Gastroesophageal sphincter (tissue), 4 donors: ENCODE measurements at regions not wholly inside any gene's neighbourhood (a gene's known extent, or its start where the extent isn't known, plus 50 kb on each side); places are given as distances from the start of the nearest gene placed in this dataset.

Experiments used
- ATAC-seq: fragments of 150-250 bp; one replicate; pipeline ENCODE4 v1.9.1; 2016; ENCODE audit warnings: mild to moderate bottlenecking, moderate library complexity
- H3K27ac ChIP-seq, 4 donors: fragments of 200-600 bp; sonication (generic) in 3 of 4; 1 replicate in 3 of 4; 2 replicates in 1 of 4; pipeline ENCODE4 v1.5.1; 2016 to 2019
- H3K27me3 ChIP-seq: fragments of 200-600 bp; sonication (generic); one replicate; pipeline ENCODE4 v1.5.1; 2019
- H3K36me3 ChIP-seq, 2 donors: fragments of 200-600 bp; sonication (generic); one replicate each; pipeline ENCODE4 v1.5.1; 2019; ENCODE audit warnings: control low read depth in 1 of 2
- H3K4me1 ChIP-seq, 3 donors: fragments of 200-600 bp; sonication (generic); 1 replicate in 2 of 3; 2 replicates in 1 of 3; pipeline ENCODE4 v1.5.1; 2016 to 2019; ENCODE audit warnings: control low read depth in 2 of 3
- H3K4me3 ChIP-seq, 2 donors: fragments of 200-600 bp; sonication (generic); one replicate each; pipeline ENCODE4 v1.5.1; 2019; ENCODE audit warnings: mild to moderate bottlenecking in 1 of 2, moderate library complexity in 1 of 2
- H3K9me3 ChIP-seq, 3 donors: fragments of 200-600 bp; sonication (generic); one replicate each; pipeline ENCODE4 v1.5.1; 2017 to 2019; ENCODE audit warnings: control low read depth in 2 of 3
- EP300 ChIP-seq: sonication (generic); formaldehyde crosslinking; IDR thresholded peaks from one replicate; pipeline ENCODE4 v1.6.1; 2017; ENCODE audit warnings: antibody characterized with exemption, mild to moderate bottlenecking
- POLR2A ChIP-seq, 2 donors: fragments of 450-650 bp; IDR thresholded peaks; one replicate each; pipeline ENCODE4 v1.6.1; 2017; ENCODE audit warnings: antibody characterized with exemption in 2 of 2, mild to moderate bottlenecking in 2 of 2, moderate library complexity in 1 of 2
- POLR2AphosphoS5 ChIP-seq: sonication (generic); formaldehyde crosslinking; IDR thresholded peaks from one replicate; pipeline ENCODE4 v1.6.1; 2017; ENCODE audit warnings: antibody characterized with exemption
- WGBS, 2 donors: methylation state at CpG; one replicate each; pipeline ENCODE4 v1.1.5; 2018; ENCODE audit warnings: low coverage in 1 of 2; 5-methylcytosine and 5-hydroxymethylcytosine counted together
- TF ChIP-seq, protein P1 (sequence below), 4 experiments: fragments of 200-600 bp in 2 of 4; fragments of 450-650 bp in 2 of 4; sonication (generic) in 1 of 4; IDR thresholded peaks; one replicate each; pipeline ENCODE4 v1.5.1; 2017 to 2019; ENCODE audit warnings: antibody characterized with exemption in 4 of 4, mild to moderate bottlenecking in 2 of 4, moderate library complexity in 2 of 4

DNA sequence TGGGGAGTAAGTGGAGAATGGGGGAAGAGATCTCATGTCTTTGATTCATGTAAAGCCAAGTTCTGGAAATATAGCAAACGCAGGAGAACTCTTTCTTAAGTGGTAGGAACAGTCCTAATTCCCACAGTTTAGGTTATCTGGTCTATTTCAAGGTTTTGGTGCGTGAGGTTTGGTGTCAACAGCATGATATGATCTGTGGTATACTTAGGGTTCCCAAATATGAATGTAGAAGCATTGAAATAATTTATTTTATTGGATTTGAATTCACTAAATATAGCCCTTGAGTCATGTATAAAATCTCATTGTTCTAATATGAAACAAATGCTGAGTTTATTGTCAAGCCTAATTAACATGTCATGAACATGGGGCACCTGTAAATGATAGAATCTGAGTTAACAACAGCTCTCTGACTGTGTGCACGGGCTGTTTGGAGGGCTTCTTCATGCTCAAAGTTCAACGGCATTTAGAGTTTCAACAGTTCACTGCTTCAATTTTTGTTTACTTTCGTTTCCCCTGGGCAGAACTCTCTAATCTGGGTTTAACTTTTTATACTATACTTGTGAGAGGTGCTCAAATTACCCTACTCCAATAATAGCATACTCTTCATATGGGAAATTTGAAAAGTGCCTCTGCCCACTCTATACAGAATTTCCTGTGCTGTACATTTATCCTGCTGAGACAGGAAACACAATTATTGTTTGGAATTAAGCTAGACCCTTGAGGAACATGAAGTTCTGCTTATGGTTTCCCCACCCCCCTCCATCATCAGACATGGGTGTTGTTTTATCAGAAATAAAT, 236.3 kb upstream of the ZNF217 start:
- ATAC-seq = peak; percentile 3
- Histone ChIP-seq H3K4me1 (peaks cover 3 to 40% (median 15%) of the 10 kb centered on the region in 3 donors), H3K27me3 (no peaks in the 10 kb centered on the region), H3K4me3 (peak overlapping the region in 1 of 2 donors; percentile 30), H3K9me3 (no peaks in the 10 kb centered on the region), H3K36me3 (no peaks in the 10 kb centered on the region), H3K27ac (peak overlapping the region; percentile 72 to 94 (median 84))
- WGBS, 2 donors = 5 to 6% methylated on average over 5 of the region's 5 CpGs
- TF ChIP-seq EP300 = no peak
- no peak for TF ChIP-seq POLR2A (IDR thresholded peaks at IDR 0.05)
- TF ChIP-seq, protein P1, sequence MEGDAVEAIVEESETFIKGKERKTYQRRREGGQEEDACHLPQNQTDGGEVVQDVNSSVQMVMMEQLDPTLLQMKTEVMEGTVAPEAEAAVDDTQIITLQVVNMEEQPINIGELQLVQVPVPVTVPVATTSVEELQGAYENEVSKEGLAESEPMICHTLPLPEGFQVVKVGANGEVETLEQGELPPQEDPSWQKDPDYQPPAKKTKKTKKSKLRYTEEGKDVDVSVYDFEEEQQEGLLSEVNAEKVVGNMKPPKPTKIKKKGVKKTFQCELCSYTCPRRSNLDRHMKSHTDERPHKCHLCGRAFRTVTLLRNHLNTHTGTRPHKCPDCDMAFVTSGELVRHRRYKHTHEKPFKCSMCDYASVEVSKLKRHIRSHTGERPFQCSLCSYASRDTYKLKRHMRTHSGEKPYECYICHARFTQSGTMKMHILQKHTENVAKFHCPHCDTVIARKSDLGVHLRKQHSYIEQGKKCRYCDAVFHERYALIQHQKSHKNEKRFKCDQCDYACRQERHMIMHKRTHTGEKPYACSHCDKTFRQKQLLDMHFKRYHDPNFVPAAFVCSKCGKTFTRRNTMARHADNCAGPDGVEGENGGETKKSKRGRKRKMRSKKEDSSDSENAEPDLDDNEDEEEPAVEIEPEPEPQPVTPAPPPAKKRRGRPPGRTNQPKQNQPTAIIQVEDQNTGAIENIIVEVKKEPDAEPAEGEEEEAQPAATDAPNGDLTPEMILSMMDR (IDR thresholded peaks at IDR 0.05) = no peak
- no peak for TF ChIP-seq POLR2AphosphoS5

DNA sequence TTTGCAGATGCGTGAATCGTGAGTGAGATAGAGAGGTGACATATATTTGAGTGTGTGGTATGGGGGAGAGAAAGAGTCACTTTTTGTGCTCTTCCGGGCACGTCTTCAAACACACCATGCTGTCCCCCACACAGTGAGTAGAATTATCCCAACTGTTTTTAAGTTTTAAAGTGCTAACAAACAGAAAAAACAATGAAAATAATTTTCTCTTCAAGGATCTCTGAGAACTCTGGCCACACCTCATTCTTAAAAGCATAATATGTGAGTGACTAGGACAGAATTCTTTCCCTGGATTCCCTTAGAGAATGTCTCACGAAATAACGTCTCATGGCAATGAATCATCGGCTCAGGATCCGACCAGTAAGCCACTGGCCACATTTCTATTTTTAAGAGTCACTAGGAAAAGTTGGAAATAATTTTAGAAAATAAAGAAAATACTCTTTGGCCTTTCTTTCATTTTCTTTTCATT, 235.7 kb upstream of the ZNF217 start:
- peak overlapping the region; percentile 30 to 39 for H3K4me3 ChIP-seq
- WGBS, 2 donors = 0 to 6% methylated on average over 8 of the region's 8 CpGs

GRCh38 chr20:53828682-53829254, 235.1 kb upstream of the ZNF217 start:
- Histone ChIP-seq H3K4me1 (peaks cover 3 to 40% (median 15%) of the 10 kb centered on the region in 3 donors), H3K27ac (peak overlapping the region; percentile 72 to 94 (median 84)), H3K36me3 (no peaks in the 10 kb centered on the region), H3K4me3 (peak overlapping the region; percentile 30 to 39), H3K9me3 (no peaks in the 10 kb centered on the region), H3K27me3 (no peaks in the 10 kb centered on the region)
- ATAC-seq = peak; percentile 59
- 1 to 2% methylated on average over 6 of the region's 6 CpGs for WGBS, 2 donors
- TF ChIP-seq EP300 (no peak), POLR2A (IDR thresholded peaks at IDR 0.05) (no peak), POLR2AphosphoS5 (no peak)
- TF ChIP-seq, protein P1 (IDR thresholded peaks at IDR 0.05) = no peak

More for the DNA sequence above, 235.7 kb upstream of the ZNF217 start:
- peak; percentile 85 for ATAC-seq
- Histone ChIP-seq H3K27ac (peak overlapping the region; percentile 72 to 94 (median 84)), H3K9me3 (no peaks in the 10 kb centered on the region), H3K27me3 (no peaks in the 10 kb centered on the region), H3K36me3 (no peaks in the 10 kb centered on the region), H3K4me1 (peaks cover 3 to 40% (median 15%) of the 10 kb centered on the region in 3 donors)
- TF ChIP-seq POLR2AphosphoS5 (peak; percentile 63), EP300 (no peak), POLR2A (IDR thresholded peaks at IDR 0.05) (peak in 1 of 2 donors; percentile 26)
- TF ChIP-seq, protein P1 (IDR thresholded peaks at IDR 0.05) = no peak

GRCh38 chr20:53828088-53828681, 234.5 kb upstream of the ZNF217 start:
- no peak for TF ChIP-seq POLR2AphosphoS5
- TF ChIP-seq POLR2A (IDR thresholded peaks at IDR 0.05) = no peak
- TF ChIP-seq EP300 = no peak
- TF ChIP-seq, protein P1 (IDR thresholded peaks at IDR 0.05) = no peak
- Histone ChIP-seq H3K36me3 (no peaks in the 10 kb centered on the region), H3K4me1 (peaks cover 3 to 40% (median 15%) of the 10 kb centered on the region in 3 donors), H3K27ac (peak overlapping the region; percentile 72 to 94 (median 84)), H3K9me3 (no peaks in the 10 kb centered on the region), H3K27me3 (no peaks in the 10 kb centered on the region), H3K4me3 (peak overlapping the region in 1 of 2 donors; percentile 30)
- WGBS, 2 donors = 6 to 7% methylated on average over 4 to 5 of the region's 5 CpGs
- ATAC-seq = peak; percentile 69
